Neuronal stem cell (in vitro differentiated cells): ENCODE measurements at regions not wholly inside any gene's neighbourhood (a gene's known extent, or its start where the extent isn't known, plus 50 kb on each side); places are given as distances from the start of the nearest gene placed in this dataset.
A peak's percentile ranks its signal among the peaks of the same experiment; 100 is the strongest.

Experiments
- DNase-seq: peaks from one replicate; pipeline ENCODE4 v3.0.0-alpha.2; 2013; ENCODE audit warnings: low spot score
- H2AFZ ChIP-seq: one replicate; pipeline ENCODE4 v1.6.1; 2013; ENCODE audit warnings: mild to moderate bottlenecking, low read length, inconsistent platforms
- H2AK5ac ChIP-seq: 2 replicates; pipeline ENCODE4 v1.6.1; 2013; ENCODE audit warnings: low read depth, mild to moderate bottlenecking, inconsistent platforms, low read length, moderate library complexity, mixed read lengths
- H2BK120ac ChIP-seq: 2 replicates; pipeline ENCODE4 v1.6.1; 2013; ENCODE audit warnings: low read depth, mild to moderate bottlenecking, inconsistent platforms, low read length, moderate library complexity, mixed read lengths
- H2BK12ac ChIP-seq: one replicate; pipeline ENCODE4 v1.6.1; 2013; ENCODE audit warnings: low read length, inconsistent platforms
- H2BK15ac ChIP-seq: 2 replicates; pipeline ENCODE4 v1.6.1; 2013; ENCODE audit warnings: mild to moderate bottlenecking, low read length, inconsistent platforms, mixed read lengths
- H2BK5ac ChIP-seq: one replicate; pipeline ENCODE4 v1.6.1; 2013; ENCODE audit warnings: inconsistent platforms, mild to moderate bottlenecking, low read length, moderate library complexity
- H3K14ac ChIP-seq: one replicate; pipeline ENCODE4 v1.6.1; 2013; ENCODE audit warnings: low read length, inconsistent platforms
- H3K18ac ChIP-seq: 2 replicates; pipeline ENCODE4 v1.6.1; 2013; ENCODE audit warnings: low read length, inconsistent platforms
- H3K23ac ChIP-seq: 2 replicates; pipeline ENCODE4 v1.6.1; 2013; ENCODE audit warnings: low read depth, mild to moderate bottlenecking, mixed read lengths, low read length, inconsistent platforms; ENCODE audit not compliant: poor library complexity
- H3K27ac ChIP-seq: replicated peaks from 3 replicates; pipeline ENCODE4 v1.5.1; 2013; ENCODE audit warnings: low read length, inconsistent platforms
- H3K27me3 ChIP-seq, 3 experiments: 2 replicates each; pipeline ENCODE4 v1.6.1; 2013; ENCODE audit warnings: low read length in 3 of 3, mild to moderate bottlenecking in 2 of 3, inconsistent platforms in 1 of 3, low read depth in 1 of 3, mixed read lengths in 1 of 3, moderate library complexity in 1 of 3; ENCODE audit not compliant: control insufficient read depth in 3 of 3, insufficient read depth in 3 of 3
- H3K36me3 ChIP-seq, 2 donors: replicated peaks in 1 of 2; 2 replicates each; pipeline ENCODE4 v1.6.1; 2013; ENCODE audit warnings: low read length in 2 of 2; ENCODE audit not compliant: control insufficient read depth in 2 of 2, insufficient read depth in 2 of 2
- H3K4ac ChIP-seq: 2 replicates; pipeline ENCODE4 v1.6.1; 2013; ENCODE audit warnings: inconsistent platforms, mild to moderate bottlenecking, low read length, moderate library complexity
- H3K4me1 ChIP-seq, 2 donors: 1 replicate in 1 of 2; 2 replicates in 1 of 2; pipeline ENCODE4 v1.6.1; 2013; ENCODE audit warnings: low read length in 2 of 2, low read depth in 1 of 2; ENCODE audit not compliant: control insufficient read depth in 2 of 2, insufficient read depth in 1 of 2
- H3K4me2 ChIP-seq: one replicate; pipeline ENCODE4 v1.6.1; 2013; ENCODE audit warnings: mild to moderate bottlenecking, low read length, inconsistent platforms; ENCODE audit not compliant: insufficient read depth, poor library complexity, severe bottlenecking
- H3K4me3 ChIP-seq, 2 donors: 2 replicates each; pipeline ENCODE4 v1.5.1; 2013; ENCODE audit warnings: low read length in 2 of 2, mild to moderate bottlenecking in 2 of 2, inconsistent platforms in 1 of 2, moderate library complexity in 1 of 2
- H3K79me1 ChIP-seq: one replicate; pipeline ENCODE4 v1.6.1; 2013; ENCODE audit warnings: low read depth, mild to moderate bottlenecking, inconsistent platforms, low read length, moderate library complexity
- H3K9ac ChIP-seq: one replicate; pipeline ENCODE4 v1.6.1; 2013; ENCODE audit warnings: mild to moderate bottlenecking, low read depth, low read length, inconsistent platforms; ENCODE audit not compliant: poor library complexity
- H3K9me3 ChIP-seq, 2 donors: replicated peaks in 1 of 2; 2 replicates each; pipeline versions ENCODE3 to v1.6.1; 2013; ENCODE audit warnings: low read length in 2 of 2, mild to moderate bottlenecking in 2 of 2, inconsistent platforms in 1 of 2, low read depth in 1 of 2, mixed read lengths in 1 of 2, moderate library complexity in 1 of 2; ENCODE audit not compliant: control insufficient read depth in 2 of 2, insufficient read depth in 1 of 2
- H4K8ac ChIP-seq: one replicate; pipeline ENCODE4 v1.6.1; 2013; ENCODE audit warnings: low read depth, mild to moderate bottlenecking, inconsistent platforms, low read length, moderate library complexity
- H4K91ac ChIP-seq: one replicate; pipeline ENCODE4 v1.6.1; 2013; ENCODE audit warnings: low read length, low read depth, mild to moderate bottlenecking, inconsistent platforms; ENCODE audit not compliant: poor library complexity
- WGBS, 2 donors: extraction: QIAGEN DNeasy Blood & Tissue Kit; methylation state at CpG; one replicate each; pipeline ENCODE4 v1.1.7; 2013; ENCODE audit warnings: missing lambda C conversion rate in 2 of 2, mixed read lengths in 1 of 2; ENCODE audit not compliant: insufficient read length in 2 of 2, insufficient replicate concordance in 1 of 2; ENCODE audit errors: extremely low coverage in 2 of 2; 5-methylcytosine and 5-hydroxymethylcytosine counted together

- Histone ChIP-seq H3K23ac (no peak overlapping the region), H3K4ac (no peak overlapping the region), H2AFZ (no peak overlapping the region), H3K18ac (no peak overlapping the region), H4K91ac (no peak overlapping the region), H3K4me3 (no peak overlapping the region), H3K4me2 (no peak overlapping the region), H3K14ac (no peak overlapping the region), H3K79me1 (no peaks in the 10 kb centered on the region), H3K27ac (no peak overlapping the region), H3K4me1 (peaks cover 0 to 1% of the 10 kb centered on the region in 2 donors), H3K27me3 (no peaks in the 10 kb centered on the region), H2BK5ac (no peak overlapping the region), H3K9ac (no peak overlapping the region), H4K8ac (no peak overlapping the region), H2BK15ac (no peak overlapping the region), H2AK5ac (no peak overlapping the region), H2BK12ac (no peak overlapping the region), H3K9me3 (no peaks in the 10 kb centered on the region), H3K36me3 (no peaks in the 10 kb centered on the region), H2BK120ac (no peak overlapping the region)
- no CpG with 5 or more reads among the region's 1 CpG for WGBS, 2 donors
- DNase-seq: no peak
Observed at GRCh38 chr6:1089859-1090258, 222.0 kb upstream of the FOXQ1 start.

- no peak overlapping the region for H4K91ac ChIP-seq
- no peaks in the 10 kb centered on the region for H3K79me1 ChIP-seq
- H3K4me1 ChIP-seq: peaks cover 0 to 1% of the 10 kb centered on the region in 2 donors
- no peak overlapping the region for H2BK12ac ChIP-seq
- H2BK120ac ChIP-seq: no peak overlapping the region
- H2BK5ac ChIP-seq: no peak overlapping the region
- H3K9ac ChIP-seq: no peak overlapping the region
- no peak overlapping the region for H3K18ac ChIP-seq
- H3K9me3 ChIP-seq: no peaks in the 10 kb centered on the region
- H3K4ac ChIP-seq: no peak overlapping the region
- H3K27ac ChIP-seq: no peak overlapping the region
- no peak overlapping the region for H2BK15ac ChIP-seq
- no peaks in the 10 kb centered on the region for H3K36me3 ChIP-seq
- H3K4me3 ChIP-seq: no peak overlapping the region
- H3K14ac ChIP-seq: no peak overlapping the region
- no peak overlapping the region for H2AFZ ChIP-seq
- no peak overlapping the region for H3K23ac ChIP-seq
- no CpG with 5 or more reads among the region's 5 CpGs for WGBS, 2 donors
- H3K27me3 ChIP-seq: no peaks in the 10 kb centered on the region
- H4K8ac ChIP-seq: no peak overlapping the region
- no peak for DNase-seq
- no peak overlapping the region for H2AK5ac ChIP-seq
- no peak overlapping the region for H3K4me2 ChIP-seq
Observed at GRCh38 chr6:1088492-1089001, 223.4 kb upstream of the FOXQ1 start.

DNA sequence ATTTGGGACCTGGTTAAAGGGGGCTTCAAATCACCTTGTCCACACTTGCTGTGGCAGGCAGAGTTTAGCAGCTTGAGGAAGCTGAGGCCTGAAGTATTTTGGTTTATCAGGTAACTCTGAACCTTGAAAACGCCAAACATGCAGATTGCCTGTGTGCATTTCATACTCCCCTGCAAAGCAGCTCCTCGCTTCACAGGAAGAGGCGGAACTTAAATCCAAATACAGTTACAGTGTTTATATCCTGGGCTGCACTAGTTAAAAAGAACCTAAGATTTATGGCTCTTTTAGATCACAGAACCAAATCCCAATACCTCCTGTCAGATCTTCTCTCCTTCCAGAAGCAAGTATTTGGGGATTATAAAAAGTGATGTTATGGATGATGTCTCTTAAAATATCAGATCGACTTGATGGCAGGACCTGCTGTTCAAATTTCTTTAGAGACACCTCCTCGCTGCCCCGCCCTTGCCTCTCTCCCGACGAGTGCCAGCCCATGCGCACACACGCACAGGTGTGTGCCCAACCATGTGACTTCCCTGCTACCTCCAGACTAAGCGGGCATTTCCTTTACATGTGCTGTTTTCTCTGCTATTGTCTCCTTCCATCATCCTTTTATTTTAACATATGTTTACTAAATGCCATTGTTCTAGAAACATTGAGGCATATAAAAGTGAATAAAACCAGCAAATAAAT is 224.6 kb upstream of the FOXQ1 start:
- H3K27me3 ChIP-seq: no peaks in the 10 kb centered on the region
- H3K9ac ChIP-seq: no peak overlapping the region
- no peak overlapping the region for H2BK5ac ChIP-seq
- H3K9me3 ChIP-seq: no peaks in the 10 kb centered on the region
- no peak overlapping the region for H2BK12ac ChIP-seq
- H3K4me2 ChIP-seq: no peak overlapping the region
- no peak overlapping the region for H3K18ac ChIP-seq
- no peak overlapping the region for H2BK15ac ChIP-seq
- no peak overlapping the region for H4K91ac ChIP-seq
- H3K23ac ChIP-seq: no peak overlapping the region
- peaks cover 0 to 1% of the 10 kb centered on the region in 2 donors for H3K4me1 ChIP-seq
- H2AFZ ChIP-seq: no peak overlapping the region
- H3K4me3 ChIP-seq: no peak overlapping the region
- WGBS, 2 donors: no CpG with 5 or more reads among the region's 11 CpGs
- no peak overlapping the region for H3K4ac ChIP-seq
- no peak for DNase-seq
- no peak overlapping the region for H4K8ac ChIP-seq
- H3K27ac ChIP-seq: no peak overlapping the region
- H3K79me1 ChIP-seq: no peaks in the 10 kb centered on the region
- H2AK5ac ChIP-seq: no peak overlapping the region
- H2BK120ac ChIP-seq: no peak overlapping the region
- no peaks in the 10 kb centered on the region for H3K36me3 ChIP-seq
- no peak overlapping the region for H3K14ac ChIP-seq

DNA sequence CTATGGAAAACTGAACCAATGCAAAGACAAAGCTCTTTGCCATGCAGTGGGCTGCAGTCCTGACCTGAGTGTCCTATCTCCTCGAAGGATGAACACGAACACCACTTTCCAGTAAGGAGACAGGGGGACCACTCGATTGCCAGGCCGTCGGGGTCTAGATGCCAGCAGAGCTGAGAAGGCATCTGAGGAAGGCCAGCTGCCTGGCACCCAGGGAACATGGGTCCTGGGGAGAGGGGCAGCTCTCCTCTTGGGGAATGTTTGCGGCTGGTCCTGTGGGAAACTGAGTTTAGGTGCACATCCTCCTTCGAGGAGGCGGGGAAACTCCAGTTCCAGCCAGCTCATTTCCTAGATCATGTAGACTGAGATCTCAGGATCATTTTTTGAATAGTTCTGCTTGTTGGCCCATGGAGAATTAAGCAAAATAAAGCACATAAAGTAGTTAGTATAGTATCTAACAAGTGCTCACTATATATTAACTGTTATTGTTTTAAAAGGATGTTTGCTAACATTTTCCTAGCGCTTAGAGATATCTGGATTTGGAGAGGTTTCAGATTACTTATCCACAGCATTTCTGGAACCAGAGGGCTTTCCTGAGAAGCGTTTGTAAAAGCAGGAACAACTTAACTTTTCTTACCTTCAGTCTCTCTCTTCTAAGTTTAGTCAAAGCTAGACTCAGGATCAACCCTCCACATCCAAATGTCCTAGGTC is 225.3 kb upstream of the FOXQ1 start:
- Histone ChIP-seq H2AK5ac (no peak overlapping the region), H4K91ac (no peak overlapping the region), H3K9me3 (no peaks in the 10 kb centered on the region), H3K36me3 (no peaks in the 10 kb centered on the region), H3K27ac (no peak overlapping the region), H3K14ac (no peak overlapping the region), H2BK12ac (no peak overlapping the region), H3K79me1 (no peaks in the 10 kb centered on the region), H3K4me3 (no peak overlapping the region), H2AFZ (no peak overlapping the region), H3K4ac (no peak overlapping the region), H2BK15ac (no peak overlapping the region), H3K23ac (no peak overlapping the region), H3K9ac (no peak overlapping the region), H3K4me1 (peaks cover 0 to 1% of the 10 kb centered on the region in 2 donors), H3K4me2 (no peak overlapping the region), H2BK5ac (no peak overlapping the region), H4K8ac (no peak overlapping the region), H3K18ac (peak overlapping the region; percentile 2), H2BK120ac (no peak overlapping the region), H3K27me3 (no peaks in the 10 kb centered on the region)
- WGBS, 2 donors: no CpG with 5 or more reads among the region's 10 CpGs
- DNase-seq: no peak
